ENCODE measurements at regions not wholly inside any gene's neighbourhood (a gene's known extent, or its start where the extent isn't known, plus 50 kb on each side); places are given as distances from the start of the nearest gene placed in this dataset.
"Not testable (repeated sequence)": the region's sequence is repeated elsewhere in the genome, so short reads cannot be mapped to it uniquely, and the experiment has no call there.

DNA sequence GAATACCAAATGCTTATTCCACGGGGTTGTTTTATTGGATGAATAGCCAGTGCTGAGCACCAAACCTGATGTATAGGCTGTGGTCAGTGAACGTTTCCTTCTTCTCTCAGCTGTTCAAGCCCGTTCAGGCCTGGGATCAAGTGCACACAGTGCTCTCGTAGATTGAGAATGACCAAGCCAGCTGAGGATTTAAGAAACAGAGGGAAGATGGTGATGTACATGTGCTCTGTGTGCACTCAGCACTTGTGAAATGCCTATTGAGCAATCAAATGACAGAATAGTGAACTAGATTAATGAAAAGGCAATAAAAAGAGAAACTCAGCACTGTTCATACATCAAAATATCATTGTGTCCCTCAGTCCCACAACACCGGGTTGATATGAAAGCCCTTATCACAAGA, 302.5 kb downstream of the BMPER start:
- no peak for DNase-seq (ENCODE audit: low read depth)

DNA sequence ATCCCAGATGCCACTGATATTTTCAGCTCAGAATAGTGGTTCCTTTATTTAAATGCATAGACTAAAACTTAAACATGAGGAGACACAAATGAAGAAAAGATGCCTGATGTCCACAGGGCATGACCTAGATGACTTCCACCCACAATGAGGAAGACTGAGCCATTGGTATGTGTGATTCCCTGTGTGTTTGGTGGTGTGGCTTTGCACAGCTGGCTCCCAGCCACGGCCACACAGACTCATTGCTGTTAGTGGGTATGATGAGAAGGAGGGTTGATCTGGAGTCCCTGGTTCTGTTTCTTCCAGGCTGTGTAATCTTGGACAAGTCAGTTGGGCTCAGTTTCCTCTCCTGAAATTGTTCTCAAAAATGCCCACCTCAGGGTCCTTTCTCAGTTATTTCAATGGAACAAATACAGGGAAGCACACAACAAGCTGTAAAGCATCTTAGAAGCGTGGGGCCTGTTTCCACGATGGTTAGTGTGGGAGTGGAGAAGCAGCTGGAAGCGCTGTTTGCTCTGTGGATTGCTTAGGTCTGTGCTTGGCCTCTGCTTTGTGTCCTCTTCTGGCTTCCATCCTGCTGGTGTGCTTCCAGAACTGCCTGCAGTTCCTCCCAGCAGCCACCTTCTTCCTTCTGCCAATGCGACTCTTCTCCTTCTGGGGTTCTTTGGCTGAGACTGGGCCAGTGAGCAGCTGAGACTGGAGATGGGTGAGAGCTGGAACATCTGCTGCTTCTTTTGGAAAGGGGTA, 303.7 kb downstream of the BMPER start:
- DNase-seq (ENCODE audit: low read depth) = no peak

DNA sequence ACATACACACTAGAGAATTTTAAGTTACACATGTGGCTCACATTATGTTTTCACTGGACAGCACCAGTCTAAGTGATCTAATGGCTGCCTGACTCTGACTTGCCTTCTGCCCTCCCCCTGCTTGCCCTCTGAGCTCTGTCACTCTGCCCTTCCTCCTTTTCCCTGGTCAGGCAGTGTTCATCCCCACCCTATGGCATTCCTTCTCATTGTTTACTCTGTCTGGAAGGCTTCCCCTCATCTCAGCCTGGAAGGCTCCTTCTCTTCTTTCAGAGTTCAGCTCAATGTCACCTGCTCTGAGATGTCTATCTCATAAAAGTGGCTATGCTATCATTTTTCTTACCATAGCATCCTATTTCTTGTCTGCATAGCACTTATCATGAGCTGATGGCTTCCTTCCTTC, 305.7 kb downstream of the BMPER start:
- no peak for DNase-seq (ENCODE audit: low read depth)

DNA sequence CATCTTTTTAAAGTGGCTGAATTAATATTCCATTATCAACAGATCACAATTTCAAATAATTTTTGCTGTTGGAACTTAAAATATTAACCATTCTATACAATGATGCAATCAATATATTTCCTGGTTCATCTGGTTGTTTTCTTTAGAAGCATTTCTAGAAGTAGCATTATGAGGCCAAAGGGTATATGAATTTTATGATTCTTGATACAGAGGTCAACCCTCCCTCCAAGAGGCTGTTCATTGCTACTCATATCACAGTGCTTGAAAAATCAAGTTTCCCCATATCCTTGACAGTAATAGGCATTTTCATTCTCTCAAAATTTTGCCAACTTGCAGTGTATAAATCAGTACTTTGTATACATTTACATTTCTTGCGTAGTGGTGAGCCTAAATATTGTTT, 312.6 kb downstream of the BMPER start:
- no peak for DNase-seq (ENCODE audit: low read depth)

DNA sequence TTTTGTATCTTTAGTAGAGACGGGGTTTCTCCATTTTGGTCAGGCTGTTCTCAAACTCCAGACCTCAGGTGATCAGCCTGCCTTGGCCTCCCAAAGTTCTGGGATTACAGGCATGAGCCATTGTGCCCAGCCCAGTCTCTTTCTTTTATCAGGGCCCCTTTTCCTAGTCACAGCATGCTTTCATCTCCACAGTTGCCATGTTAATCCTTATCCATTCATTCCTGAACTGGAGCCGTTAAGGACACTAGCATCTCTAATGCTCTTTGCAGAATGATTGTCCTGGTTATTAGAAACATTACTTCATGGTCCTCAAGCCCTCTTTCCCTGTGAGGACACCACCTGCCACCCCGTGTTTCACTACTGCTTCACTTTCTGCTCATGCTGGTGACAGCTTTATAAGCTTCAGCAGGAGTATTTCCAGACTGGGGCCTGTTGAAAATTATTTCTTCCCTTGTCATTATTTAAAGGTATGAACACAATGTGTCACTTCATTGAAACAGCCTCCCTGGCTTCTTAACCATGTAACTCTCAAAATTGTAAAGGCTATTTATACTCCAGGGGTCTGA, 313.9 kb downstream of the BMPER start:
- DNase-seq (ENCODE audit: low read depth) = no peak

DNA sequence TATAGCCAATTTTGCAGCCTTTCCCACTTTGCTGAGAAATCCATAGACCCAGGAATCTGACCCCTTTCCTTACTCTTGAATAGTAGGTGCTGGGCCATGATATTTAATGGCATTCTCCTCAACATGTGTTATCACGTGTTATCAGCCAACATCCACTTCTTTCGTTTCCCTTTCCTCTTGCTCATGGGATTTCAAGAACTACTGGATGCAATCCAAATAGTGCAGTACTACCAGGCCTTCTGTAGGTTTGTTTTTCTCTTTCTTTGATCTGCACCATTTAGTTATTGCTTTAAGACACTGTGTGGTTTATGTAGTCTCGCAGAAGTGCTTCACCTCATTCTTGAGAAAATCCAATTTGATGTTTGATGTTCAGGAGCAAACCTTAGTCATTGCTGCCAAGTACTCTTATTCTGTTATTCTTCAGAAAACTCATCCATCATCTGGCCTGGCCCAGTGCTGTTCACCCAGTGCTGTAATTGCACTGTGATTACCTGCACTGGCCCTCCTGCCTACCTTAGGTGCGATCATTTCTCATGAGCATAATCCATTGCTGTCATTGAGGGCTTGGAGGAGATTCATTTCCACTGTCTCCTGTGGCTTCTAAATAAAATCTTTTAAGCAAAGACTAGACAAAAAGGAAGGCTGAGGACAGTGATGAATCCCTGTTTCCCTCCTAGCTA, 315.3 kb downstream of the BMPER start:
- no peak for DNase-seq (ENCODE audit: low read depth)

DNA sequence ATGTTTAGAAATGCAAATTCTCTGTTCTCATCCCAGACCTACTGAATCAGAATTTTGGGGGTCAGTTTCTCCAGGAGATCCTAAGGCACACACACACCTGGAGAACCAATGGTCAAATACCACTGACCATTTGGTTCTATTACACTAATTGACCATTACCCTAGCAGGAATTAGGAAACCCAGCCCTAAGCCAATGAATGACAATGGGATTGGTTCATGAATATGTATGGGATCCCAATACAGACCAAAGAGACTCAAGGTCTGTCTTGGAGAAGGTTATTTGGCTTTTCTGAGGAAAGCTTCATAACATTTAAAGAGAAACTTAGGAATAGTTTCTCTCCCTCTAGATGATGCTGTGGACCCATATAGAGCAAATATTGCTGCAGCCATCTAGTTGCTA, 317.0 kb downstream of the BMPER start:
- DNase-seq (ENCODE audit: low read depth) = no peak

DNA sequence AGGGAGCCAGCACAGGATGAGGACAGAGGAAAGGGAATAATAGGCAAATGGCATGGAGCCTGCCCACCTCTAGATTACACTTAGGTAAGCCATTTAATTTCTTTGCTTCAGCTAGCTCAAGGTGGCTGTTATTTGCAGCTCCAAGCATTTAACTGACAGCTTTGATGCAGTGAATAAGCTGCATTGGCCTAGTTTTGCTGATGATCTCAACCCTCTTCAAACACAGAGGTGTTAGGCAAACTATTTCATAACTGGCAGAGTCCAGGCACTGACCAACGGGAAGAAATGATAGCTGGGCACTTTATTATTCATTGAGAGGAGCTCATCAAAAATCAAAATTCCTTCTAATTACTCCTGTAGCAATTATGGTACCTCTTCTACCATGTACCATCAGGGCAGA, 317.4 kb downstream of the BMPER start:
- DNase-seq (ENCODE audit: low read depth) = no peak

DNA sequence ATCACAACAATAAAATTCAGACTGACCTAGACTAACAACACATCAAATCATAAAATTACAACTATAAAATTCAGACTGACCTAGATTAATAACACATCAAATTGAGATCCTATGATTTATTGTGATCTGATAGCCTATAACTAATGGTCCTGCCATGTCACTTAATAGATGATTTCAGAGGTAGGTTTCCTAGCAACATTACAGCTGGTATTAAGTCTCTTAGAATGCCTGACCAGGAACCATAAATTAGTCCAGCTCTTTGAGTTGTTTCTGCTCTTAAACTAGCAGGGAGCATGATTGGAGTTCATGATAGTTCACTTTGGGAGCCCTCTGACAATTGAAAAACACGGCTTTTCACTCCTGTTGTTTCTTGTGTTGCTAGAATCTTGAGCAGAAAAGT, 318.9 kb downstream of the BMPER start:
- DNase-seq (ENCODE audit: low read depth) = no peak

DNA sequence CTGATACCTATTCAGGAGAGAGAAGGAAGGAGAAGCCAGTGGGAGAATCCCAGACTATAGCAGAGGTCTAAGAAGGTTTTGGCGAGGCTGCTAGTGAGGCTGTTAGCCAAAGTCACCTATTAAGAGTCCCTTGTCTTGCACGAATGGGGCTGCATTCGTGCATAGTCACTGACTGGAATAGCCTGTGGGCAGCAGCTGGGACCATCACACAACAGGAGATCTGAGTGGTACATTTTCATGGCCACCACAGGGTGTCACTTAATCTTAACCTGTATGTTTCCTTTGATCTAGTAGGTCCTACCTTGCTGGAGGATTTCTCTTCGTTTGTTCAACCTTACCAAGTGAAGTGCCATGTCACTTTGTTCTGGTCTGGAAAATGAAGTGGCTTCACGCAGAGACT, 319.9 kb downstream of the BMPER start:
- no peak for DNase-seq (ENCODE audit: low read depth)

DNA sequence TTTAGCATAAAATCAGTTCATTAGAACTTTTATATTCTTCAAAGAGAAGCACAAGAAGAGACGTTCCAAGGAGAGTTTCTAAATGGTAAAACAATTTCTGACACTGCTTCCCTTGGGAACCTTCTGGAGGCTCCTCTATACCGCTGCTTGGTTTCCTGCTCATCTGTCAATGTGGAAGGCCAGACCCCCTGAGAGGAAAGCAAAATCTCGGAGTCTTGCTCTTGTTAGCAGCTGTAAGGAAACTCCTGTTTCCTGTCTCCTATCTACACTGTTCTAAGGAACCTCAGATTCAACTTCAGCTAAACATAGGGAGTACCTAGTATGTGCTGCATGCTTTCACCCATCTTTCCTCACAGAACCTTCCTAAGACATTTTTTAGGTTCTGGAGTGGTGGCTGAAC, 322.2 kb downstream of the BMPER start:
- DNase-seq (ENCODE audit: low read depth) = no peak

DNA sequence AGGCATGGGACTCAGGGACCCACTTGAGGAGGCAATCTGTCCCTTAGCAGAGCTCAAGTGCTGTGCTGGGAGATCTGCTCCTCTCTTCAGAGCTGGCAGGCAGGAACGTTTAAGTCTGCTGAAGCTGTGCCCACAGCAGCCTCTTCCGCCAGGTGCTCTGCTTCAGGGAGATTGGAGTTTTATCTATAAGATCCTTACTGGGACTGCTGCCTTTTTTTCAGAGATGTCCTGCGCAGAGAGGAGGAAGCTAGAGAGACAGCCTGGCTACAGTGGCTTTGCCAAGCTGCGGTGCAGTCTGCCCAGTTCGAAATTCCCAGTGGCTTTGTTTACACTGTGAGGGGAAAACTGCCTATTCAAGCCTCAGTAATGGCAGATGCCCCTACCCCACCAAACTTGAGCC, 329.8 kb downstream of the BMPER start:
- DNase-seq (ENCODE audit: low read depth) = not testable (repeated sequence)

DNA sequence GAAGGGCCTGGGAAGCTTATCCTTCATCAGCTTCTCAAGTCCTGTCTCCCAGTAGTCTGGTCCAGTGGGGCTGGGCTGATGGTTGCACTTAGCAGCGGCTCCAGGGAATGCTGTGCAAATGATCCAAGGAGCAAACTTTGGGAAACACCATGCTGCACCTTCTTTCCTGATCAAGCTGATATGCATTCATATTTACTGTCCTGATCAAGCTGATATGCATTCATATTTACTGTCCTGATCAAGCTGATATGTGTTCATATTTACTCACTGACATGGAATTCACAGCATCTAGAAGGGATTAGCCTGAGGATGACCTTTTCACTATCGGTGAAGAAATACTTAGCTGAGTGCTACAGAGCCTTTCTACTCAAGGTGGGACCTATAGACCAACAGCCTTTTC, 330.7 kb downstream of the BMPER start:
- no peak for DNase-seq (ENCODE audit: low read depth)

DNA sequence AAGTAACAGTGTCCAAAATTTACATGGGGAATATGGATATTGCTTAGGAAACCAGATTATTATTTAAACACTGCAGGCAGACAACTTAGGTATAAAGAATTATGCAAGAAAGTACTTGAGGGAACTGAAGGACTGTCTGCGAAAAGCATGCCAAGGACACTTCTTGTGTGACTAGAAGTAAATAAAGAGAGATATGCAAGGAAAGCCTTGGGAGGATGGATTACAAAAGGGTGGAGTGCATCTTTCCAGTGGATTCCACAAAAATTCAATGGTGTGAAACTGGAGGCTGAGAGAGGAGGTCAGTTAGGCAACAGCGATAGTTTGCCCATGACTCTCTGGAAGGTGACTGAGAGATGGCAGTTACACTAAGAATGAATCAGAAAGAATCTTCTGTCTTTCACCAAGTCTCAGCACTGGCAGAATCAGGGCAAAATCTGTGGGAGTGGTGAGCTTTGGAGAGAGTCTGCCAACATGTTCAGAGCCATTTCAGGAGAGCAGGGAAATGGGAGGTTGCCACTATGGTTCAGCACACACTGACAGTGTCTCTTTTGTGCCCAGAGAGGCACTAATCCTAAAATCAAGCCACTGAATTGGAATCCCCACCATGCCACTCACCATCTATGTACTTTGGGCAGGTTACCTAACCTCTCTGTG, 331.6 kb downstream of the BMPER start:
- DNase-seq (ENCODE audit: low read depth) = no peak

DNA sequence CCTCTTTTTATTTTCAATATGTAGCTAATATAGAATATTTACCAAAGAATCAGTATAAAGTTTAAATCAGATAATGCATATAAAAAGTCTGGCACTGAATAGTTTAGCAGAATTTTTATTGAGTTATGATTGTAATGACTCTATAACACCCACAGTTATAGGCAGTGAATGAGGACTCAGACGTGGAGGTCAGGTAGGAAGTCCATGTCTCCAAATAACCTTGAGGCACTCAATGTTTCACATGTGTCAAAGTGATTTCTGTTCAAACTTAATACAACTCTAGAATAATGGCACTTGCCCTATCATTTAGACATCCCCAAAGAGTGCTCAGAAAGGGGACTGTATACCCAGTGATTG, 332.1 kb downstream of the BMPER start:
- no peak for DNase-seq (ENCODE audit: low read depth)

DNA sequence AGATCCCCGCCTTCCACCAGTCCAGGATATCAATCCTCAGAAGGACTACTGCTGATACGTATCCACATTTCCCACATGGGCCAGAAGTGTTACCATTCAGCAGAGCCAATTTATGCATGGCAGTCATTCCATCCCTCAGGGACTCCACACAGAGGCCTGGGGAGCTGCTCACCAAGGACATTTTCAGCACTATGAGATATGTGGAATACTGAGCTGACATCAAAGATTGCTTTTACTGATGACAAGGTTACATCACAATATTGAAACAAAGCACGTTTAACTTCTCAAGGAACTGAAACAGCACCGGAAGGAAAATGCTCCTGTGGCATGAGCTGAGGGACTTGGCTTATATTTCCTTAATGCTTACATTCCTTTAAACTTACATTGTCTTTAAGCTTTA, 335.1 kb downstream of the BMPER start:
- DNase-seq (ENCODE audit: low read depth) = no peak

DNA sequence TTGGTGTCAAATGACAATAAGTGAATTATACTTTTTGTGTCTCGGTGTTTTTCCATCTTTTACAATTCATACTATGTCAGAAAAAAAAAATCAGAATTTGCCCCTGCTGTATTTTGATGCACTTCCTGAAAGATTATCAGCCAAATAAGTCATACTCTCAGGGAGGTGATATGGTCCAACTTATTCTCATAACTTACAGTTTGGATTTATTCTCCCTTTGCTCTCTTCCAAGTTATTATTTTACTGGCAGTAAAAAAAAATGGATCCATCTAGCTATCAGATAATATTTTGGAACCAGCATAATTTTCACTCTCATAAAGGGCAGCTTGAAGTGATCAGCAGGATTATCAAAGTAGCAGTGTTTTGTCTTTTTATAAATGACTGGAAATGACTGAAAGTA, 337.1 kb downstream of the BMPER start:
- DNase-seq (ENCODE audit: low read depth) = no peak

DNA sequence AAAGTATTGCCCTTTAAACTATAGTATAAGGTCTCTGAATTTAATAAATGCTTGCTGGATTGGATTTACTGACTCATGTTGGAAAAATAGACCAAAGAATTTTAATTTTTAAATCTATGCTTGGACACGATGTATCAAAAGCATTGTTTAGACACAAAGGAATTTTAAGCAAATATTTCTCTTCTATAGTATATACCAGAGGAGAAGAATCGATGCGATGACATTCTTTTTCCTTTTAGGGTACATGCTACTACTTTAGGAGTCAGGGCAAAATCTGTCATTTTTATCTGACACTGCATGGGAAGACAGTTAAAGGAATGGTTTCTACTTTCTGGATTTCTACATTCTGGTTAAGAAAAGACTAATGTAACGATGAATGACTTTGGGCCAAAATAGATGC, 339.9 kb downstream of the BMPER start:
- no peak for DNase-seq (ENCODE audit: low read depth)

DNA sequence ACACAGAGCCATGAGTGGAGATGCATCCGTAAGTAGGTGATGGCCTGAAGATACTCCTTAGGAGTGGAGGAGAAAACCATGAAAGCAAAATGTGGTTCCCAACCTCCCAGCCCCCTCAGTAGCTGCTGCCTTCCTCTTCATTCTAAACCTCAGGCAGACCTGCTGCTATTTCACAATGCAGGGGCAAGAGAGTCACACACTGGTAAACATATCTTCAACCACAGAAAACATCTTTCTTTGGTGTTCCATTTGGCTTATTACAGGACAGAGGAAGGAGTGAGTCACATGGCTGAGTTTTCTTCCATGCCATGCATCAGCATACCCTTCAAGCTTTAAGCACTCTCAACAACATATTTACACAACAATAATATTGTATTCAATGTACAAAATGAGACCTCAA, 342.1 kb downstream of the BMPER start:
- no peak for DNase-seq (ENCODE audit: low read depth)

DNA sequence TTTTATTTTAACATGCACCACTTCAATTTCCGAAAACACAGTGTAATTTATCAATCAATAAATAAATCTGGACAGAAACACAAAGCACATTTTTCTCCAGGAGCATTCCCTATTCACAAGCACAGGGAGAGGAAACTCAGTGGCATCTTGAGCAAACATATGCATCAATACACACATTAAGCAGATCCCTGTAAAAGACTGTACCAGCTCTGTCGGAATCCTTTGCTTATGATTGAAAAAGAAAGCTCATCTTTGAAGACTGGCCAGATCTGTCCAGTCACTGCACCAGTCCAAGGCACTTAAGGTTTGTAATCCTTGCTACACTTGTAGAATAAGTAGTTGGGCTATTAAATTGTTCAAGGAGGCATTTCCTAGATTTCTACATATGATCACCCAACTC, 343.9 kb downstream of the BMPER start:
- DNase-seq (ENCODE audit: low read depth) = no peak

DNA sequence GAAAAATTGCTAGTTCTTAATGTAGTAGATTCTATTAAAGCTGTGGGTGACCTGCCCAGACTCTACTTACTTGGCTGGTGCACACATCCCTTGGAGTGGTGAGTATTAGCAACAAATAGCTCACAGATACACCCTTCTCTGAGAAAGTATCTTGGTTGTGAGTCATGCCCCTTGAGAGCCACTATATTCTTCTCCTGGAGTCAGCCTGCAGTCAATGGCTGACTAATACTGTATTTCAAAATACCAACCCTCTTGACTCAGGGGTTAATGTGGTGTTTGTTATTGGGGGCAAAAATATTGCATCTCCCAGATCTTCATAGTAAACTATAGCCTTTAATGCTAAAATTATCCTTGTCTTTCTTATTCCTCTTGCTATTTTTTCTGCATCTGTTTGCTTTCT, 354.9 kb downstream of the BMPER start:
- no peak for DNase-seq (ENCODE audit: low read depth)

DNA sequence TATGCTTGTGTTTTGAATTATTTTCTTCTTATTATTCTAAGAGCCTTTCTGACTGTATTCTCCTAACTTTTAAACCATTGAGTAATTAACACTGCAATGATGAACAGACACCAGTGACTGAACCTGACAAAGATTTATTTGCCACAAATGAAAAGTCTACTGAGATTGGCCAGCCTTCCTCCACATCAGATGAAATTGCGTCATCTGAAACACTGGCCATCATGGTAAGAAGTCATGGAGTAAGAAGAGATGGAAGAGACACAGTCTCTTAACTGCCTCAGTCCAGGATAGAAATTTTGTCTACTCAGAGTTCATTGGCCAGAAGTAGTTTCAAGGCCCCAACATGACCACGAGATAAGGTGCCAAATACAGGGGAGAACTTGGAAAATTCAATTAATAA, 357.8 kb downstream of the BMPER start:
- no peak for DNase-seq (ENCODE audit: low read depth)

DNA sequence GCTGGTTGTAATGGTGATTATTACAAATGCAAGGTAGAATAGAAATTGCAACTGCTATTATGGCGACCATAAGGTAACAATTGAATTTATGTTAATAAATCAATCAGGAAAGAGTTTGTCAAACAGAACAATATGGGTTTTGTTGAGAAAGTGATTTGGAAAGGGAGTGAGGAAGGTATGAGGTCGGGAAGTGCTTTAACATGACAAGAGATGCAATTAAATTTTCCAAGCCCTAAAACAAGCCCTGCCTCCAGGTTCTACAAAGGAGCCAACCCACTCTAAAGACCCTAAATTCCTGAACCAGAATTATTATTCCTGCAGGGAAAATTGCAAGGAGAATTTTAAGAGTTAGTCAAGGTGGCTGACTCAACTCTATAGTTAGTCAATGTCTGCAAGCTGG, 363.7 kb downstream of the BMPER start:
- DNase-seq (ENCODE audit: low read depth) = no peak
